Tibial nerve (tissue), 4 donors: ENCODE measurements at regions not wholly inside any gene's neighbourhood (a gene's known extent, or its start where the extent isn't known, plus 50 kb on each side); places are given as distances from the start of the nearest gene placed in this dataset.

ENCODE experiments used
- DNase-seq, 2 donors: peaks; one replicate each; pipeline ENCODE4 v3.0.0-alpha.2; 2019; ENCODE audit warnings: low spot score in 2 of 2
- H3K27ac ChIP-seq, 4 donors: fragments of 200-600 bp; sonication (generic) in 3 of 4; one replicate each; pipeline ENCODE4 v1.5.1; 2017 to 2019; ENCODE audit warnings: mild to moderate bottlenecking in 1 of 4
- H3K27me3 ChIP-seq, 2 donors: fragments of 200-600 bp; sonication (generic) in 1 of 2; one replicate each; pipeline versions ENCODE4 v1.5.1 to v1.6.0; 2017 to 2019
- H3K36me3 ChIP-seq, 3 donors: fragments of 200-600 bp; sonication (generic); one replicate each; pipeline ENCODE4 v1.5.1; 2018 to 2019
- H3K4me1 ChIP-seq, 4 donors: fragments of 200-600 bp; sonication (generic) in 3 of 4; one replicate each; pipeline ENCODE4 v1.5.1; 2017 to 2019
- H3K4me3 ChIP-seq, 4 donors: fragments of 200-600 bp; sonication (generic) in 3 of 4; one replicate each; pipeline ENCODE4 v1.5.1; 2017 to 2019; ENCODE audit warnings: mild to moderate bottlenecking in 1 of 4, moderate library complexity in 1 of 4
- H3K9me3 ChIP-seq, 4 donors: fragments of 200-600 bp; sonication (generic) in 3 of 4; one replicate each; pipeline ENCODE4 v1.5.1; 2017 to 2019
- CTCF ChIP-seq, 5 experiments: fragments of 200-600 bp in 3 of 5; fragments of 450-650 bp in 2 of 5; sonication (generic) in 3 of 5; IDR thresholded peaks; one replicate each; pipeline ENCODE4 v1.5.1; 2016 to 2019; ENCODE audit warnings: antibody characterized with exemption in 5 of 5, mild to moderate bottlenecking in 3 of 5, moderate library complexity in 2 of 5
- EP300 ChIP-seq, 2 donors: sonication (generic); formaldehyde crosslinking; IDR thresholded peaks; one replicate each; pipeline ENCODE4 v1.6.1; 2017; ENCODE audit warnings: antibody characterized with exemption in 2 of 2, mild to moderate bottlenecking in 1 of 2
- POLR2A ChIP-seq, 2 donors: fragments of 450-650 bp; IDR thresholded peaks; one replicate each; pipeline ENCODE4 v1.6.1; 2017; ENCODE audit warnings: antibody characterized with exemption in 2 of 2, mild to moderate bottlenecking in 2 of 2, moderate library complexity in 2 of 2
- WGBS, 2 donors: methylation state at CpG; one replicate each; pipeline ENCODE4 v1.1.5; 2018; 5-methylcytosine and 5-hydroxymethylcytosine counted together

GRCh38 chr21:25244735-25245134 is 362.5 kb downstream of the MRPL39 start:
- Histone ChIP-seq H3K4me3 (no peak overlapping the region), H3K4me1 (no peaks in the 10 kb centered on the region), H3K36me3 (no peaks in the 10 kb centered on the region), H3K27me3 (no peaks in the 10 kb centered on the region), H3K27ac (no peak overlapping the region), H3K9me3 (peaks cover 0 to 4% (median 0%) of the 10 kb centered on the region in 4 donors)
- WGBS, 2 donors: 84 to 88% methylated on average over 1 of the region's 1 CpG
- DNase-seq: no peak
- TF ChIP-seq CTCF (IDR thresholded peaks at IDR 0.05) (no peak), EP300 (IDR thresholded peaks at IDR 0.05) (no peak), POLR2A (IDR thresholded peaks at IDR 0.05) (no peak)

GRCh38 chr21:25243808-25244207 is 363.5 kb downstream of the MRPL39 start:
- no peak overlapping the region for H3K4me3 ChIP-seq
- TF ChIP-seq CTCF (IDR thresholded peaks at IDR 0.05) (no peak), POLR2A (IDR thresholded peaks at IDR 0.05) (no peak), EP300 (IDR thresholded peaks at IDR 0.05) (no peak)

GRCh38 chr21:25240974-25241373 is 366.3 kb downstream of the MRPL39 start:
- WGBS, 2 donors: 81% methylated on average over 1 of the region's 1 CpG
- TF ChIP-seq POLR2A (IDR thresholded peaks at IDR 0.05) (no peak), EP300 (IDR thresholded peaks at IDR 0.05) (no peak), CTCF (IDR thresholded peaks at IDR 0.05) (no peak)
- Histone ChIP-seq H3K4me3 (no peak overlapping the region), H3K27ac (no peak overlapping the region), H3K9me3 (peaks cover 0 to 20% (median 0%) of the 10 kb centered on the region in 4 donors), H3K4me1 (no peaks in the 10 kb centered on the region), H3K27me3 (no peaks in the 10 kb centered on the region), H3K36me3 (no peaks in the 10 kb centered on the region)
- no peak for DNase-seq

More at GRCh38 chr21:25243808-25244207, 363.5 kb downstream of the MRPL39 start:
- Histone ChIP-seq H3K27me3 (no peaks in the 10 kb centered on the region), H3K27ac (no peak overlapping the region), H3K36me3 (no peaks in the 10 kb centered on the region), H3K4me1 (no peaks in the 10 kb centered on the region), H3K9me3 (peaks cover 0 to 4% (median 0%) of the 10 kb centered on the region in 4 donors)
- 28 to 30% methylated on average over 7 of the region's 7 CpGs for WGBS, 2 donors
- DNase-seq: no peak

GRCh38 chr21:25234857-25235801 is 372.2 kb downstream of the MRPL39 start:
- Histone ChIP-seq H3K27me3 (no peaks in the 10 kb centered on the region), H3K4me3 (no peak overlapping the region), H3K36me3 (no peaks in the 10 kb centered on the region), H3K4me1 (no peaks in the 10 kb centered on the region), H3K9me3 (peaks cover 0 to 21% (median 0%) of the 10 kb centered on the region in 4 donors), H3K27ac (no peak overlapping the region)
- DNase-seq: no peak
- TF ChIP-seq CTCF (IDR thresholded peaks at IDR 0.05): no peak
- TF ChIP-seq POLR2A (IDR thresholded peaks at IDR 0.05): no peak
- no peak for TF ChIP-seq EP300 (IDR thresholded peaks at IDR 0.05)
- 65% methylated on average over 4 of the region's 4 CpGs for WGBS, 2 donors

- DNase-seq: no peak
- Histone ChIP-seq H3K27me3 (no peaks in the 10 kb centered on the region), H3K36me3 (no peaks in the 10 kb centered on the region), H3K4me1 (no peaks in the 10 kb centered on the region), H3K4me3 (no peak overlapping the region), H3K27ac (no peak overlapping the region), H3K9me3 (peaks cover 0 to 28% (median 4%) of the 10 kb centered on the region in 4 donors)
- TF ChIP-seq POLR2A (IDR thresholded peaks at IDR 0.05) (no peak), EP300 (IDR thresholded peaks at IDR 0.05) (no peak), CTCF (IDR thresholded peaks at IDR 0.05) (no peak)
Observed at GRCh38 chr21:25220954-25221353, 386.3 kb downstream of the MRPL39 start.
